ENCODE measurements at regions not wholly inside any gene's neighbourhood (a gene's known extent, or its start where the extent isn't known, plus 50 kb on each side); places are given as distances from the start of the nearest gene placed in this dataset.

GRCh38 chr6:20044883-20045282 lies 167.4 kb downstream of the MBOAT1 start:
- H3K9ac ChIP-seq (replicated peaks; ENCODE audit: extremely low read depth, insufficient read depth, low read length), result no peak overlapping the region
- intact Hi-C loops (cut with micrococcal nuclease), result no loop called here
- no peak for DNase-seq (ENCODE audit: low read depth, low spot score)
- BruUV-seq (replicated peaks), result no TSS peak
- no peaks in the 10 kb centered on the region for H3K79me2 ChIP-seq (ENCODE audit: control insufficient read depth, insufficient read depth, low read length)
- H4K20me1 ChIP-seq (replicated peaks; ENCODE audit: control insufficient read depth, extremely low read depth, insufficient read depth, low read length), result no peaks in the 10 kb centered on the region
- TF ChIP-seq GATA2 (IDR thresholded peaks at IDR 0.05; ENCODE audit: insufficient read depth, insufficient read length, low read depth, low read length) (no peak), EZH2 (IDR thresholded peaks at IDR 0.05; ENCODE audit: borderline replicate concordance, low read depth, low read length, severe bottlenecking) (no peak), POLR2AphosphoS5 (IDR thresholded peaks at IDR 0.05; ENCODE audit: insufficient read depth, low read depth, low read length) (no peak), FOS (IDR thresholded peaks at IDR 0.05; ENCODE audit: borderline replicate concordance, insufficient read depth, low read length) (no peak), MYC (IDR thresholded peaks at IDR 0.05; ENCODE audit: low read depth, low read length) (no peak), CTCF (IDR thresholded peaks at IDR 0.05; ENCODE audit: extremely low read depth in 1 of 2, insufficient read depth in 1 of 2, low read depth in 1 of 2, low read length in 2 of 2) (no peak), MAX (IDR thresholded peaks at IDR 0.05; ENCODE audit: insufficient read depth, insufficient read length) (no peak), JUN (IDR thresholded peaks at IDR 0.05; ENCODE audit: borderline replicate concordance, insufficient read depth, insufficient read length, low read depth) (no peak), POLR2A (IDR thresholded peaks at IDR 0.05; ENCODE audit: low read depth, low read length) (no peak)
- H3K4me1 ChIP-seq (ENCODE audit: control insufficient read depth, extremely low read depth, insufficient read depth, low read length), result no peaks in the 10 kb centered on the region
- H3K27ac ChIP-seq (ENCODE audit: insufficient read depth, low read depth, low read length), result no peak overlapping the region
- CTCF ChIA-PET, result interaction anchor here (1.3 kb wide), 1 partner anchor 12 kb away, joined by 4 read pairs; no protein-coding TSS in a partner anchor
- dilution Hi-C loops (cut with MboI; ENCODE audit: extremely low pct_ligation_motif_present, low sequenced_read_pairs), result no loop called here
- no peak overlapping the region for H2AFZ ChIP-seq (ENCODE audit: low read depth, low read length)
- no peak overlapping the region for H3K4me3 ChIP-seq (replicated peaks in 1 of 3; ENCODE audit: insufficient read depth in 1 of 3, low read depth in 1 of 3, low read length in 3 of 3)
- no peak overlapping the region for H3K4me2 ChIP-seq (ENCODE audit: insufficient read depth, low read length)
- POLR2A ChIA-PET, result no interaction called here
- H3K36me3 ChIP-seq (ENCODE audit: control insufficient read depth in 2 of 2, extremely low read depth in 1 of 2, insufficient read depth in 2 of 2, low read length in 2 of 2), result no peaks in the 10 kb centered on the region
- no peaks in the 10 kb centered on the region for H3K27me3 ChIP-seq (ENCODE audit: control insufficient read depth in 2 of 2, insufficient read depth in 2 of 2, low read length in 2 of 2)
- no peaks in the 10 kb centered on the region for H3K9me3 ChIP-seq (replicated peaks; ENCODE audit: control insufficient read depth, insufficient read depth, low read length)
- H3K9me1 ChIP-seq (replicated peaks; ENCODE audit: control insufficient read depth, extremely low read depth, insufficient read depth, low read length), result no peaks in the 10 kb centered on the region
- FAIRE-seq, result no peak
